ENCODE measurements at regions not wholly inside any gene's neighbourhood (a gene's known extent, or its start where the extent isn't known, plus 50 kb on each side); places are given as distances from the start of the nearest gene placed in this dataset.
A peak's percentile ranks its signal among the peaks of the same experiment; 100 is the strongest.

DNA sequence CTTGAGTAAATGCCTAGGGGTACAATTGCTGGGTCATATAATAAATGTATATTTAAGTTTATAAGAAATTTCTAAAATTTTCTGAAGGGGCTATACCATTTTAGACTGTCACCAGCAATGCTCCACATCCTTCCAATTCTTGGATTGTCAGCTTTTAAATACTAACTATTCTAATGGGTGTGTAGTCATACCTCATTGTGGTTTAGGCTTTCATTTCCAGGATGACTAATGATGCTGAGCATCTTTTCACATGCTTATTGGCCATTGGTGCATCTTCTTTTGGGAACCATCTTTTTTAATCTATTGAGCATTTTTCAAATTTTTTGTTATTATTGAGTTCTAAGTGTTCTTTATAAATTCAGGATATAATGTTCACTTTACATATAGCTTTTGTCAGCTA, 52.5 kb upstream of the CORO2B start:
- H3K36me3 ChIP-seq, result no peaks in the 10 kb centered on the region
- DNase-seq, result no peak
- peaks cover 6 to 30% of the 10 kb centered on the region in 2 donors for H3K4me1 ChIP-seq
- TF ChIP-seq POLR2A (IDR thresholded peaks at IDR 0.05), result no peak
- TF ChIP-seq, protein P1, sequence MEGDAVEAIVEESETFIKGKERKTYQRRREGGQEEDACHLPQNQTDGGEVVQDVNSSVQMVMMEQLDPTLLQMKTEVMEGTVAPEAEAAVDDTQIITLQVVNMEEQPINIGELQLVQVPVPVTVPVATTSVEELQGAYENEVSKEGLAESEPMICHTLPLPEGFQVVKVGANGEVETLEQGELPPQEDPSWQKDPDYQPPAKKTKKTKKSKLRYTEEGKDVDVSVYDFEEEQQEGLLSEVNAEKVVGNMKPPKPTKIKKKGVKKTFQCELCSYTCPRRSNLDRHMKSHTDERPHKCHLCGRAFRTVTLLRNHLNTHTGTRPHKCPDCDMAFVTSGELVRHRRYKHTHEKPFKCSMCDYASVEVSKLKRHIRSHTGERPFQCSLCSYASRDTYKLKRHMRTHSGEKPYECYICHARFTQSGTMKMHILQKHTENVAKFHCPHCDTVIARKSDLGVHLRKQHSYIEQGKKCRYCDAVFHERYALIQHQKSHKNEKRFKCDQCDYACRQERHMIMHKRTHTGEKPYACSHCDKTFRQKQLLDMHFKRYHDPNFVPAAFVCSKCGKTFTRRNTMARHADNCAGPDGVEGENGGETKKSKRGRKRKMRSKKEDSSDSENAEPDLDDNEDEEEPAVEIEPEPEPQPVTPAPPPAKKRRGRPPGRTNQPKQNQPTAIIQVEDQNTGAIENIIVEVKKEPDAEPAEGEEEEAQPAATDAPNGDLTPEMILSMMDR (IDR thresholded peaks at IDR 0.05), result no peak
- H3K27ac ChIP-seq, result peak overlapping the region; percentile 84 to 97
- peaks cover 0 to under 1% of the 10 kb centered on the region in 2 donors for H3K9me3 ChIP-seq
- H3K4me3 ChIP-seq, result no peak overlapping the region
- H3K27me3 ChIP-seq, result no peaks in the 10 kb centered on the region
- intact Hi-C loops (cut with DNase I; ENCODE audit: low total_unique reads), result no loop called here

DNA sequence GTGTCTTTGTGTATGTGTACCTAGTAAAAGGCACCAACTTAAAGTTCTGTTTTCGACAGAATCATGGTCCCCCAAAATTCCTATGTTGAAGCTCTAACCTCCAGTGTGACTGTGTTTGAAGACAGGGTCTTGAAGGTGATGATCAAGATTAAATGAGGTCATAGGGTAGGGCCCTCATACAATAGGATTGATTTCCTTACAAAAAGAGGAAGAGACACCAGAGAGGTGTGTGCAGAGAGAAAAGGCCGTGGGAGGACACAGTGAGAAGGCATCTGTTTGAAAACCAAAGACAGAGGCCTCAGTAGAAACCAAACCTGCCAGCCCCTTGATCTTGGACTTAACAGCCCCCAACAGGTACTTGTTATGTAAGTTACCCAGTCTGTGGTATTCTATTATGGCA, 52.0 kb upstream of the CORO2B start:
- Histone ChIP-seq H3K27me3 (no peaks in the 10 kb centered on the region), H3K36me3 (no peaks in the 10 kb centered on the region), H3K27ac (peak overlapping the region; percentile 84 to 97), H3K4me1 (peaks cover 6 to 30% of the 10 kb centered on the region in 2 donors), H3K4me3 (no peak overlapping the region), H3K9me3 (peaks cover 0 to 6% of the 10 kb centered on the region in 2 donors)
- intact Hi-C loops (cut with DNase I; ENCODE audit: low total_unique reads), result no loop called here
- no peak for DNase-seq
- no peak for TF ChIP-seq POLR2A (IDR thresholded peaks at IDR 0.05)
- TF ChIP-seq, protein P1 (IDR thresholded peaks at IDR 0.05), result no peak

DNA sequence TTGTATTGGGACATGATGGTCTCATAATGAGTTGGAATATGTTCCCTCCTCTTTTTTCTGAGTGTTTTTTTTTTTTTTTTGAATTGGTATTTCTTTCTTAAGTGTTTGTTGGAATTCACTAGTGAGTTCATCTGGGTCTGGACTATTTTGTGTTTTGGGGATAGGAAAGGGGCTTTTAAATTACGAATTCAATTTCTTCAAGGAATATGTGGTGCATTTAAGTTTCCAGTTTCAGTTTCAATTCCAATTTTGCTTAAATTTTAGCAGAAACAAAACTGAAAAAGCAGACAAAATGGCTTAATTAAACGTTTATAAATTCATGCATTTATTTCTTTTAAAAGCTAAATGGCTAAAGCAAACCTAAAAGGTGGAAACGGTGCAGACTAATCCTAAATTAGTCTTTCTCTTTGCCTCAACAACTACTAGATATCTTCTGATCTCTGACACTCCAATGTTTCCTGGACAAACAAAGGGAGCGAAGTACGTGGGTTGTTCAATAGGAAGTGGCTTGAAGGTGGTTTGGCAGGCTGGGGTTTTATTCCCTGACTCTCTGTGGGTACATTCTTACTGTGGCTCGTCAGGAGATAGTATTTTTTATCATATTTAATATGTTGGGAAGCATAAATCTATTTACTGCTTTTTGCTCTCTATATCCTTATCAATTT, 50.0 kb upstream of the CORO2B start:
- Histone ChIP-seq H3K9me3 (peaks cover 0 to 16% of the 10 kb centered on the region in 2 donors), H3K27me3 (no peaks in the 10 kb centered on the region), H3K4me3 (no peak overlapping the region), H3K36me3 (no peaks in the 10 kb centered on the region), H3K27ac (peak overlapping the region; percentile 58 to 97), H3K4me1 (peaks cover under 1 to 21% of the 10 kb centered on the region in 2 donors)
- no peak for TF ChIP-seq POLR2A (IDR thresholded peaks at IDR 0.05)
- TF ChIP-seq, protein P1 (IDR thresholded peaks at IDR 0.05), result no peak
- no peak for DNase-seq
- intact Hi-C loops (cut with DNase I; ENCODE audit: low total_unique reads), result no loop called here

Measured in uterus (tissue), 3 donors.